NCI-H82 treated with DMSO at 0.1 percent for 48 hours (cell line): ENCODE measurements at regions not wholly inside any gene's neighbourhood (a gene's known extent, or its start where the extent isn't known, plus 50 kb on each side); places are given as distances from the start of the nearest gene placed in this dataset.
"Not testable (repeated sequence)": the region's sequence is repeated elsewhere in the genome, so short reads cannot be mapped to it uniquely, and the experiment has no call there.

Experiments used
- DNase-seq: peaks from one replicate; lab custom pipeline; 2025; ENCODE audit not compliant: unreplicated experiment; lab: John Stamatoyannopoulos, UW

- DNase-seq, result no peak
Observed at GRCh38 chr18:60888071-60888624, 445.1 kb upstream of the CDH20 start.

GRCh38 chr18:60889442-60889841 is 443.8 kb upstream of the CDH20 start:
- DNase-seq, result no peak

GRCh38 chr18:60891936-60892335 is 441.3 kb upstream of the CDH20 start:
- no peak for DNase-seq

GRCh38 chr18:60892441-60892840 is 440.8 kb upstream of the CDH20 start:
- no peak for DNase-seq

GRCh38 chr18:60892855-60893254 is 440.4 kb upstream of the CDH20 start:
- no peak for DNase-seq

GRCh38 chr18:60893355-60894097 is 439.7 kb upstream of the CDH20 start:
- DNase-seq, result no peak

- DNase-seq, result no peak
Observed at GRCh38 chr18:60894254-60894945, 438.8 kb upstream of the CDH20 start.

- no peak for DNase-seq
Observed at GRCh38 chr18:60895181-60895580, 438.0 kb upstream of the CDH20 start.

- no peak for DNase-seq
Observed at GRCh38 chr18:60898111-60898510, 435.1 kb upstream of the CDH20 start.

GRCh38 chr18:60905699-60906098 is 427.5 kb upstream of the CDH20 start:
- no peak for DNase-seq

GRCh38 chr18:60910534-60910933 is 422.7 kb upstream of the CDH20 start:
- no peak for DNase-seq

- no peak for DNase-seq
Observed at GRCh38 chr18:60911504-60911903, 421.7 kb upstream of the CDH20 start.

- no peak for DNase-seq
Observed at GRCh38 chr18:60915160-60915559, 418.1 kb upstream of the CDH20 start.

GRCh38 chr18:60918862-60919261 is 414.4 kb upstream of the CDH20 start:
- not testable (repeated sequence) for DNase-seq

GRCh38 chr18:60925892-60926291 is 407.3 kb upstream of the CDH20 start:
- DNase-seq, result no peak

- DNase-seq, result no peak
Observed at GRCh38 chr18:60929966-60930365, 403.3 kb upstream of the CDH20 start.

GRCh38 chr18:60935041-60935910 is 398.0 kb upstream of the CDH20 start:
- no peak for DNase-seq

GRCh38 chr18:60936101-60936500 is 397.1 kb upstream of the CDH20 start:
- DNase-seq, result no peak

GRCh38 chr18:60943297-60943696 is 389.9 kb upstream of the CDH20 start:
- DNase-seq, result no peak

GRCh38 chr18:60950634-60951033 is 382.6 kb upstream of the CDH20 start:
- DNase-seq, result no peak

GRCh38 chr18:60951091-60951490 is 382.1 kb upstream of the CDH20 start:
- peak; percentile 1 for DNase-seq
